HG02943 (cell line): ENCODE measurements at regions not wholly inside any gene's neighbourhood (a gene's known extent, or its start where the extent isn't known, plus 50 kb on each side); places are given as distances from the start of the nearest gene placed in this dataset.

Experiments
- ATAC-seq: cut with Tn5 transposase; IDR thresholded peaks from one replicate; pipeline ENCODE4 v1.9.1; 2021; ENCODE audit warnings: mild to moderate bottlenecking, low read depth, moderate library complexity; ENCODE audit not compliant: unreplicated experiment

DNA sequence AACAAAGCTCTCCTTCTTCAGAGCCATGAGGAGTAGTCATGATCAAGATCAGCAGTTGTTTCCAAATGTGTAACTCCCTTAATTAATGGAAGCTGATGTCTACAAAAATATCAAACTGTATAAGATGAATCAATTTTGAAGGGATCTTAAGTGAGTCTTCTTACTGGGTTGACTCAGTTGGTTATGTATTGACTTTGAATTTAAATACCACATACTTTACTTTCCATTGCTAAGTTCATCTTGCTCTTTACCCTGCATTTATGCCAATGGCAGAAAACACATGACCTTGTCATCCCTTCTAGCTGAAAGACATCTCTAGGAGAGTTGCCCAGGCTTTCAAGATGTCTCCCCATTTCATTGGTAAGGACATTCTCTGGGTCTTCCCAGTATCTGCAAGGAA is 123.2 kb upstream of the STMND1 start:
- no peak for ATAC-seq

DNA sequence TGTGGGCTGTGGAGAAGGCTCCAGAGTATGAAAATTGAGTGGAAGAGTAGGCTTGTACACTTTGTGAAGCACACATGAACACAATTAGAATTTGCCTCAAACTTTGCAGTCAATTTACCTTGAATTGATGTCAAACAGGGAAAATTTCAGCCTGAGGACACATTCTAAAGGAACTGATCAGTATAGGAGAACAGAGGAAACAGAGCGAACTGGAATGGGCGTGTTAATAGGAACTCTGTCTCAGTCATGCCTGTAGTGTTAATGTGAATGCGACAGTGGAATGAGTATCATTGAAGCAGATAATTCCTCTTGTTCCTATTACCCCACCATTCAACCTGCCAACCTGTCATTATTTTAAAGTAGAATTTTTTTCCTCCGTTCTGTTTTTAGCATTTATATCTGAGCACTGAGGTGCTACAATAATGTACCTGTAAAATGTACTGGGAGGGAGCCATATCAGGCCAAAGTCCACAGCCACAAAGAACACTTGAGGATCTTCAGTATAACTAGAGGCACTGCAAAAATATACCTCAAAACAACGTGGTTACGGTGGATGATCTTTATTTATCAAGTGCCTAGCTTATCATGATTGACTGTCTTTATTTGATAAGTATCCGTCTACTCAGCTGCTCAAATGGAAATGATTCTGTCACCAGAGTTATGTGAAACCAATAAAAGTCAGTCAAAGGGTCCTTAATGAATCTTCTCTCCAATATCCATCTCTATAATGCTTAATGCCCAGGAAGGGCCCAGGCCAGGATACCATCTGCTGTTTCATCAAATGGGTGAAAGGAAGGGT is 125.3 kb upstream of the STMND1 start:
- no peak for ATAC-seq

DNA sequence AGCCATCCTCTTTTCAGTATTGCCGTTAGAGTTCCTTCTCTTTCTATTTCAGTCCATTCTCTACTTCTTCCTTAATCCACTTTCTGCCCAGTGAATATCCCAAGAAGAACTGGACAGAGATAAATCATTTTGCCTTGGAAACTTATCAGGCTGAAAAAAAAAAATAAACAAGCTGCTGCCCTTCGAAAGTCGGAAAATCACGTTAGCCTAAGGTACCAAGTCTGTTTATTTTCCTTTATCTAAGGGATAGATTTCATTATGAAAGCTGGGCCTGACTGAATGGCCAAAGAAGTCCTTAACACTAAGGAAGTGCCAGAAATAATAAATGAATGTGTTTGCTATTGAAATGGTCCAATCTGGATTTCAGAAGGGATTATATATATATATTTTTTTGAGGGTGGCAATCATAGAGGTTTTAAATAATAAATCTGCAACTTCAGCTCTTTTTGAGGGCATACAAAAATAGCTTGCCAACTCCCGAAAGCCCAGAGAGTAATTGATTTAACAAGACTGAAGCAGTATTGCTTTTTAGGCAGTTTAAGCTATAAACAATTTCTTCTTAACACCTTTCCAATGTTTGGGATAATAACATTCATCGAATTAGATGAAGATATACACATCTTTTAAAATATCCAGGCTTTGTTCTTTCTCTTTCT is 127.0 kb upstream of the STMND1 start:
- no peak for ATAC-seq

DNA sequence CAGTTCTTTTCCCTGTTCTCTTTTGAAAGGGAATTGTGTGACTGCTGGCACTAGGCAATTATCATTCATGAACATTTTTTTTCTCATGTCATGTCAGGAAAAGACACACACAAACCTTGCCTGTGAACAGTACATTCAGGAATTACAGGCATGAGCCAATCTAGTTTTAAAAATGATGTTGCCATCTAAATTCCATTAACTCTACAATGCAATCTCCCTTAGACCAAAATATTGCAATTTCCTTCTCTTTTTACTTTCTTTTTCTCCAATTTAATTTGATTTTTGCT is 127.5 kb upstream of the STMND1 start:
- ATAC-seq = no peak

DNA sequence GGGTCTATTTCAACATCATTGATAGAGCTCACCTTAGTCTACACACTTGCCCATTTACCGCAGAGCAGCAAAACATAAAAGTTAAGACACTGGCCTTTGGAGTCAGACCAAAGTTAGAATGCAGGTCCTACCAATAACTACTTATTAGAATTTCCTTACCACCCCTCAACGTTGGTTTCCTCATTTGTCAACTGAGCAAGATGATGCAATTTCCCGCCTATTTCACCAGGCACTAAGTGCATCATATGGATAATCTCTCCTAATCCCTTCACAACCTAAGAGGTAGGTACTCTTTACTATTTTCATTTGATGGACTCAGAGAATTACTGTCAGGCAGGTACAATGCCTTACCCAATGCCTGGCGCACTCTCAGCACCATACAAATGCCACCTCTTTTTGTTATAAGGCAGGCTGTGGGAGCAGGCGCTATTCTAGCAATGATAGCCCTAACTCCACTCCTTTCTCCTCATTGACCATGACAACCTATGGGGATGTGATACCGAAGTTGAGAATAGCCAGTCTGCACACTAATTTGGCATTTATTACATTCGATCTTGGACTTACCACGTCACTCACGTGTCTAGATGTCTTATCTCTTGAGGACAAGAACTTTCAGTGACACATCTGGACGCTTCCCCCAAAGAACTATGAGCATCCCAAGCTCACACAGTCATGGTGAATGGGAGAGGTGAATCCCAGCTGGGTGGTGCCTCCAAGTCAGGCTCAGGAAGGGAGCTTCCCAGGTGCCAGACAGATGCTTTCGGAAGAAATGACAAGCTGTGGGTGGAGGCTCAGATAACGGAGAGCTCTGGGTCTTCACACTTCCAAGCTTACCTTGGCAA is 128.1 kb upstream of the STMND1 start:
- ATAC-seq = no peak

DNA sequence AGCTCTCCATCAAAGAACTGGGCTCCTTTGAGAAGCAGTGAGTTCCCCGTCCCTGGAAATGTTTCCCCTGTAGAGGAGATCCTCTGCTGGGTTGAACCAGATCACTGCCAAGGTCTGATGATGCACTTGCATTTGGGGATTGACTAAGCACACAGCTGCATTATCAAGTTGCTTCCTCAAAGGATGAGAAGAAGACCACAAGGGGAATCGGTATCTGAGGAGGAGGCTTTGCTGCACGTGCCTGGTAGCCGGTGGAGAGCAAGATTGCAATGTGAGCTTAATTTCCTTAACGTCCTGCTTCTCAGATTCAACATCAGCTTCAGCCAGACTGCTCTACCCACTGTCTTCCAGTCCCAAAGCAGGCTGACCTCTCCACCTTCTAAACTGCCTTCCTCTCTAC is 128.8 kb upstream of the STMND1 start:
- no peak for ATAC-seq

DNA sequence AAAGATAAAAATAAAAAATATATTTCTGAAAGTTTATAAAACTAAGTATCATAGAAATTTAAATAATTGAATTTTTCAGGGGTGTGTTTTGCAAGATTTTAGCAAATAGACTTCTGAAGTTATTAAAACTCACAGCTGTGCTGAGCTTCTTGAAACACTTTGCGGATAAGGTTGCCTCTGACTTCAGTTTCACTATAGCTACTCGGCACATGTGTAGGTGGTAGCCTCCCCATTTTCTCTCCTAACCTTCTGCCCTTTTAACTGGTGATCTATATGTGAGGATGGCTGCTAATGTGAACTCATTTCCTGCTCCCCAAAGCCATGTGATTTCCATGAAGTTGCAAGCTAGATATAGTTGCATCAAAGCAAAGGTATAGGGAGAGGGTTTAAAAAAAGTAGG is 129.3 kb upstream of the STMND1 start:
- ATAC-seq = no peak

DNA sequence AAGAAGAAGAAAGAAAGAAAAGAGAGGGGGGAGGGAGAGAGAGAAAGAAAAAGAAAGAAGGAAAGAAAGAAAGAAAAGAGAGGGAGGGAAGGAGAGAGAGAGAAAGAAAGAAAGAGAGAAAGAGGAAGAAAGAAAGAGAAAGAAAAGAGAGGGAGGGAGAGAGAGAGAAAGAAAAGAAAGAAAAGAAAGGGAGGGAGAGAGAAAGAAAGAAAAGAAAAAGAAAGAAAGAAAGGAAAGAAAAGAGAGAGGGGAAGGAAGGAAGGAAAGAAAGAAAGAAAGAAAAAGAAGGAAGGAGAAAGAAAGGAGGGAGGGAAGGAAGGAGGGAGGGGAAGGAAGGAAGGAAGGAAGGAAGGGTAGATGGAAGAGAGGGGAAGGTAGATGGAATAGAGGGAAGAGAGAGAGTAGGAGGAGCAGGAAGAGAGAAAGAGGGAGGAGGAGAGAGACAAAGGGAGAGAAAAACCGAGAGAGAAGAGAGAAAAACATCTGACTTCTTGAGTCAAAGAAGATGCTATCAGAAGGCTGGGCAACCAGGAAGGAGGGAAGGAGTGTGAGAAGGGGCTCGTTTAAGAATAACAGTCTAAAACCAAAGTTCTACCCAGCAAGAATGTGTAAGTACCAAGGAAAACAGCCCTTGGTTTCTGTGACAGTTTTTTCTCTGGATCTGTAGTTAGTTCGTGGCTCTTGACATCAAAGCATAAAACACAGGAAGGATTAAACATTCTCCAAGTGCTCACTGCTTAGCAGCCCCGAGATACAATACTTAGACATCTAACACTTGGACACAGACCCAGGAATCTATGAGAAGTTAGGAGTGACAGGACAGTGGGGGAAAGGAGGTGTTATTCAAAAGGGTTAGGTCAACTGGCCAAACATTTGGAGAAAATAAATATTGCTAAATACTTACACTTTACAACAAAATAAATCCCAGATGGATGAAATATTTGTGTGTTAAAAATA is 131.9 kb upstream of the STMND1 start:
- no peak for ATAC-seq

DNA sequence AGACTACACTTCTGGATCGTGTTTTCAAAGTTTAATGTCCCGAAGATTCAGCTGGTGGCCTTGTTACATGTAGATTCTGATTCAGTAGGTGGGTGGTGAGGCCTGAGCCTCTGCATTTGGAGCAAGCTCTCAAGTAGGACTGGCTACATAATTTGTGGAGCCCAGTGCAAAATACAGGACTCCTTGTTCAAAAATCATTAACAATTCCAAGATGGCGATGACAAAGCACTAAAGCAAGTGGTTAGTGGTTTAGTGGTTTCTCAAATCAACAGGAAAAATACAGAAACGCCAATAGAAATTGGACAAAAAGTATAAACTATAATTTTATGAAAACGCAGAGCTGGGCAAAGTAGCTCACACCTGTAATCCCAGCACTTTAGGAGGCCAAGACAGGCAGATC is 133.7 kb upstream of the STMND1 start:
- ATAC-seq = no peak

DNA sequence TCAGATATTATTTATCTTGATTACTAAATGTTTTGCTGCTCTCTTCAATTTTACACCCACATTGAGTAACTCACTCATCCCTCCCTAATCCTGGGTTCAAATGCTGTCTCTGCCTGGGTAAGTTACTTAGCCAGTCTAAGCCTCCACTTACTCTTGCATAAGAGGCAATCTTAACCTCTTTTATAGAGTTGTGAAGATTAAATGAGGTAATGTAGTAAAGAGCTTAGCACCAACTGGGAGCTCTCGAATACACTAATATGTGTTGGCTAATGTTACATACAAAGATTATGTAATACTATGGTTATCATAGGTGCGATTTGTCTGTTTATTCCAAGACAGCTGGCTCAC is 134.4 kb upstream of the STMND1 start:
- no peak for ATAC-seq

DNA sequence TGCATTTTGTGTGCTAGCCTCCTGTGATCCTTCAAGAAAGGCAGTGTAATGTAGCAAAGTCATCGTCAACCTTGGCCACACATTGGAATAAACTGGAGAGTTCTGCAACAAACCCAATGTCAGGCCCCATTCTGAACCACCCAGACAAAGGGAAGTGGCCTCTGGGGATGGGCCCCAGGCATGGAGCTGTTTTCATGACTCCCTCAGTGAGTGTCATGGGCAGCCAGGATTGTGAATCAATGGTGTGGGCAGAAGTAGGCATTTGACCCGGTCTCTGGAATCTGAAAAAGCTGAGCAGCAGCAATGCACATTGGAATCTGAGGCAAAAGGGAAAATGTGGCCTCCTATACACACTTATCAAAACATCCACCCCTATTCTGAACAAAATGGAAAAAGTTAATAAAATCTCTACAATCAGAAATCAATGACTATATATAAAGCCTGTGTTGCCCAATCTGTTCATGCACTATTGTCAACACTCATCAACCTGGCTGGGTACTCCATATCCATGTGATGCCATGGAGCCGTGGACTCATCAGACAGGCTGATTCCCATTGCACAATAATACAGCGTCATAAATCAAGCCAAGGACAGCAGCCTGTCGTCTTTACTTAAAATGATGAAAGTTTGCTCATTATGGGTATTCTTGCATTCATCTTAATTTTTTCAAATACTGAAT is 134.9 kb upstream of the STMND1 start:
- ATAC-seq = no peak

DNA sequence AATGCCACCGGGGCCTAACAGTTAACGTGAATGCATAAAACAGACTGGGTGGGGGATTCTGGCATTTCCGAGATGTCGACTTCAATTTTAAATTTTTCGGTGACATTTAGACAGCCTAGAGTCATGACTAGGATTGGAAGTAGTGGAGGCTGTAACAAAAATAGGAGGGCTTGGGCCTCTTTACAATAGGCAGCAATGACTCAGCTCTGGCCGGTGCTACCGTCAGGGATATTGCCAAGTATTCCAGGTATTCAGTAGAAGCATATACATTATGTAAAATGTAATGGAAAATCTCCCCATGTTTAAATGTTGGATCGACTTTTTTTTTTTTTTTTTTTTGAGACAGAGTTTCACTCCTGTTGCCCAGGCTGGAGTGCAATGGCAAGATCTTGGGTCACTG is 136.2 kb upstream of the STMND1 start:
- ATAC-seq = no peak

DNA sequence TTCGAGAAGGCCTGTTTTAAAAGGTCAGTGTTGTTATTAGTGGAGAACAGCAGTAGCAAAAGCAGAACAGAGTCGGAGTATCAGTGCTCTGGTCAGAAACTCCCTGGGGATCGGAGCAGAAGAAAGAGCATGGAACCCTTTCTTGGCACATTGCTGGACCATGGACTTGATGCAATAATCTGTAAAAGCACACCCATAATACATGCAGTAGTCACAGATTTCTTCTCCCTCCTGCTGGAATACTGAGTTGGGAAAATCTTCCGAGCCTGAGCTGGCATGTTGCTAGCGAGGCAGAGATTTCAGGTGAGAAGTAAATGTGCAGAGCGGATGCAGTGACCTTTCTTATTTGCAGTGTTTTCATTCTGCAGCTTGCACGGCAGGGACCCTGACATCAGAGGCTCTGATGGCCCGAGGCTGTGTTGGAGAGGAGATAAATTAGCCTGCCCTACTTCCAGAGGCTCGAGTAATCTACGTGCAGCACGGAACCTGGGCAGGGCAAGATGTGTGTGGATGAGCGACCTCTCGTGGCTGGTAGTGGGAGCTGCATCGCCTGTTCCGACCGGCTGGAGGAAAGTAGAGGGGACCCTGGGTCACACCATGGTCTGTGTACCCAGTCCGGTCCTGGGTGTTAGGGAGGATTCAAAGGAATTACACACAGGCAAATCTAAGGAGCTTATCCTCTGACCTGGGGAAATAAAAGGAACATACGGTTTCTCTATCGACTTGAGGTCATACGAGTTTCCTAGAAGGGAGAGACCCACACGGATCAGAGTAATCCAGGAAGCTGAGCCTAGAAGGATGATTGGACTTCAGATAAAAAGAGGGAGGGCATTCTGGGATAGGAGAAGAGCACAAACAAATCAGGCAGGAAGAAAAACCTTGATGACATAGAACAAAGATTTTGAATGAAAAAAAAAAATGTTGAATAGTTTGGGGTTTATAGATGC is 137.0 kb upstream of the STMND1 start:
- ATAC-seq = no peak

DNA sequence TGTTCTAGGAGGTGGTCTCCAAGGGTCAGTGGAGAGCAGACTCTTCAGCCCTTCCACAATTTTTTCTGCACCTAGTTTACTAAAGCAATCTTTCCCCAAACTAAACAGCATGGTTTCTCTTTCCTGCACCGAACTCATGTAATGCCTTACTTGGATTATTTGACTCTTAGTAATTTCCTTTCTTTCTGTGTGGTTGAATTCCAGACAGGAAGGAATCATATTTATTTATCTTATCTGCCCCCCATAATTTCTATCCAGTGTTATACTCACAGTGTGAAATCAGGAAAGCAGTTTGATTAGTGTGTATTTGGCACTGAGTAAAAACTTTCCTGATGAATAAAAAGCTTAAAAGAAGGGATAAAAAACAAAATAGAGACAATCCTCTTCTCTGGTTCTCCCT is 140.3 kb upstream of the STMND1 start:
- ATAC-seq = no peak

DNA sequence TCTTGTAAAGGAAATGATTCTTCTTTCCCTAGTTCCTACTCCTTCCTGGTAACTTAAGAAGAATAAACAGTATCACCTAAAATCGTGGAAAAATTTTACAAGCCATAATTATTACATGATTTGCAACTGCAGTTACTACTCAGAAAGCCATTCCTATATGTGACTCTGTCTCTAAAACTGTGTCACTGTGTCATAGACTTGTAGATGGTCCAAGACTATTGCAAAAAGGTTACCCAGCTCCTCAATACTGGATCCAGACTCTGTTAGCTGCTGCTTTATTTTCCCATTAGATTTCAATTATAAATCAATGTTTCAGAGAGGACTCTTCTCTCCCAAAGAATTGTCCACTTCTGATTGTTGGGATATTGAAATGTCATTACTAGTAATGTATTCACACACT is 142.1 kb upstream of the STMND1 start:
- no peak for ATAC-seq

DNA sequence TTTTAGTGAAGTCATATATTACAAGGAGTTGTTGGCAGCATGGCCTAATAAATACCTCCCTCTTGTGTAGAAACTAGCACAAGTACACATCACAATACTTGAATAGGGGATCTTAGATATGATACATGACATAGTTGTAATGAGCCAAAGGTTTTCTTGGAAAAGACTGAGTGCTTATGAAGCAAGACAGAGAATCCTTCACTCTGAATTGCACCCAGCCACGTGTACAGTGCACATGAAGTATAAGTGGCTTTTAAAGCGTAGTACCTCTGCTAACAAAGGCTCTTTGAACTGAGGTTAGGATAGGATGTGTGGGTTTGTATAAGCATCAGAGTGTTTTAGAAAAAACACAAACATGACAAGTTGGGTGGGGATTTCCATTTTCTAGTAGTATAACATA is 145.5 kb upstream of the STMND1 start:
- ATAC-seq = no peak

DNA sequence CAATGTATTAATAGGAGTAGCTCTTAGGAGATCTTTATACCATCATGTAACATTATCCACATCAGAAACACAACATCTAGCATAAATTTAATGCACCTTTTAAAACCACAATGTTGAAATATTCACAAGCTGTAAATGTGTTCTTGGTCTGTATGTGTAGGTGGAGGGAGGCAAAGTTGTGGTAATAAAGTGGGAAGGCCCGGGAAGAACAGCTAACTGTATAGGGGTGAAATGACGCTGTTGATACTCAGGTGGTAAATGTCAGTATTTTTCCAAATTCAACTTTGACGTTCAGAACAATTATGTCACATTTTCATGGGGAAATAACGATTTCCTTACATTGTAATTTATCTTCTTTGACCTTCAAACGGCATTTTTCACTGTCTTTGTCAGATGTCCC is 146.0 kb upstream of the STMND1 start:
- ATAC-seq = no peak

DNA sequence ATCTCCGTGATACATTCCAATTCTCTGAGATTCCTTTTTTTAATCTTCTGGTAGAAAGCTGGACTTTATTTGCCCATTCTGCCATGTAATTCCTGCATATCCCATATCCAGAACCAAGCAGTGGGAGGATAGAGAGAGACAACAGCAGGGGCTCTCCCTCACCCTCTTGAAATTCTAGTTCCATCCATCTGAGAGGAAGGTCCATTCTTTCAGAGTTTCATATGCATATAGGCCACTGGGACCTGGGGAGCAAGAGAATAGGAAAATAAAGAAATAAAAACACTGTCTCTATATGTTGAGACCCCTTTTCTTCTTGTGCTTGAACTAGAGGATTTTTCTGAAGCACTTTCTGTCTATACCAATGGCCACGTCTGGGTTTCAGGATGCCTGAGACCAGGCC is 147.9 kb upstream of the STMND1 start:
- ATAC-seq = no peak

DNA sequence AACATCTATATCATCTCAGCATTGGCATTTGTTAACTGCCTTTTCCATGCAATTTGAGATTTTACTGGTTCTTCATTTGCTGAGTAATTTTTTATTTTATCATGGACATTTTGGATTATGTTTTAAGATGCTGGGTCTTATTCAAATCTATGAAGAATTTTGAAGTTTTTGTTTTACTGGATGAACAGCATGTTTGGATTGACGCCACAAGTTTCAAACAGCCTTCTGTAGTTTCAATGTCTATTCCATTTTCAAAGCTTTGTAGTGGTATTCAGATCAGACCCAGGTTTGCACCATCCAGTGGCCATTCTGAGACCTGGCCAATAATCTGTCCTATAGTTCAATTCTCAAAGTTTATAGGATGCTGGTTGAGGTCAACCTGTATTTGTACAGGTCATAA is 148.4 kb upstream of the STMND1 start:
- ATAC-seq = no peak
